ENCODE measurements at regions not wholly inside any gene's neighbourhood (a gene's known extent, or its start where the extent isn't known, plus 50 kb on each side); places are given as distances from the start of the nearest gene placed in this dataset.

DNA sequence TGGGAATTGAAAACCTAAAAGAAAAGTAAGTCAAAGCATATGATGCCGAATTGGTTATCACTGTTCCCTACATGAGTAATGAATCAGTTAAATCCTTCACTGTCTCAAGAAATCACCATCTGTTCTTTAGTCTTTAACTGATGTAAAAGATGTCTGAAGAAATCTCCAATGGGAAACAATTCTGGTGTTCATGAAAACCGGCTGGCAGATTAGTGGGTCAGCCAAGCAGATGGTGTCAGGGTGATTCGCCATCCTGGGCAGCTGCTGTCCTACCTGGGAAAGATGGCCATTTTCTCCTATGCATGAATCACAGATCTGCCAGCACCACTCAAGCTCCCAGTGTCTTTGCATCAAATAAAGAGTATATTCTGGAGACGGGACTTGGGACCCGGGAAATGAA lies 925.2 kb upstream of the GHITM start:
- TF ChIP-seq, protein P1, sequence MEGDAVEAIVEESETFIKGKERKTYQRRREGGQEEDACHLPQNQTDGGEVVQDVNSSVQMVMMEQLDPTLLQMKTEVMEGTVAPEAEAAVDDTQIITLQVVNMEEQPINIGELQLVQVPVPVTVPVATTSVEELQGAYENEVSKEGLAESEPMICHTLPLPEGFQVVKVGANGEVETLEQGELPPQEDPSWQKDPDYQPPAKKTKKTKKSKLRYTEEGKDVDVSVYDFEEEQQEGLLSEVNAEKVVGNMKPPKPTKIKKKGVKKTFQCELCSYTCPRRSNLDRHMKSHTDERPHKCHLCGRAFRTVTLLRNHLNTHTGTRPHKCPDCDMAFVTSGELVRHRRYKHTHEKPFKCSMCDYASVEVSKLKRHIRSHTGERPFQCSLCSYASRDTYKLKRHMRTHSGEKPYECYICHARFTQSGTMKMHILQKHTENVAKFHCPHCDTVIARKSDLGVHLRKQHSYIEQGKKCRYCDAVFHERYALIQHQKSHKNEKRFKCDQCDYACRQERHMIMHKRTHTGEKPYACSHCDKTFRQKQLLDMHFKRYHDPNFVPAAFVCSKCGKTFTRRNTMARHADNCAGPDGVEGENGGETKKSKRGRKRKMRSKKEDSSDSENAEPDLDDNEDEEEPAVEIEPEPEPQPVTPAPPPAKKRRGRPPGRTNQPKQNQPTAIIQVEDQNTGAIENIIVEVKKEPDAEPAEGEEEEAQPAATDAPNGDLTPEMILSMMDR (IDR thresholded peaks at IDR 0.05) = no peak
- no peak for TF ChIP-seq ZFX (IDR thresholded peaks at IDR 0.05; ENCODE audit: borderline replicate concordance)
